ENCODE measurements at regions not wholly inside any gene's neighbourhood (a gene's known extent, or its start where the extent isn't known, plus 50 kb on each side); places are given as distances from the start of the nearest gene placed in this dataset.

DNA sequence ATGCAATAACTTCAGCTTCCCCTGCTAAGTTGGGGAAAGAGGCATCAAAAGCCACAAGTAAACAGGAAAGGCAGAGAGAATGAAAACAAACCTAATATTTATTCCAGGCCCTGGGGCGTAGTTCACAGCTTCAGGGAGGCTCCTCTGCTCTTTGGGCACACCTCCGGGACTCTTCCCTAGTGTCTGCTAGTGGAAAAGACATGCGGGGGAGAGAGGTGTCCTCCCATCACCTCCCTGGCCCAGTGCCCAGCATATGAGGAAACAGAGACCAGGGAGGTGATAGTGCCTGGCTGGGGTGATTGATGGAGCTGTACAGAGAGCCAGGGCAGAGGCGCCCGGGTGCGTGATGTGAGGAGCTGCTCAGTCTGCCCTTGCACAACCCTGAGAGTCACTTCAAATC lies 71.0 kb downstream of the RASL11A start:
- H3K9ac ChIP-seq (ENCODE audit: insufficient read depth in 1 of 2, low read depth in 2 of 2, low read length in 2 of 2), result no peak overlapping the region
- H3K79me2 ChIP-seq (ENCODE audit: control insufficient read depth, insufficient read depth, low read length), result no peaks in the 10 kb centered on the region
- H3K4me3 ChIP-seq, result no peak overlapping the region
- TF ChIP-seq, protein P1, sequence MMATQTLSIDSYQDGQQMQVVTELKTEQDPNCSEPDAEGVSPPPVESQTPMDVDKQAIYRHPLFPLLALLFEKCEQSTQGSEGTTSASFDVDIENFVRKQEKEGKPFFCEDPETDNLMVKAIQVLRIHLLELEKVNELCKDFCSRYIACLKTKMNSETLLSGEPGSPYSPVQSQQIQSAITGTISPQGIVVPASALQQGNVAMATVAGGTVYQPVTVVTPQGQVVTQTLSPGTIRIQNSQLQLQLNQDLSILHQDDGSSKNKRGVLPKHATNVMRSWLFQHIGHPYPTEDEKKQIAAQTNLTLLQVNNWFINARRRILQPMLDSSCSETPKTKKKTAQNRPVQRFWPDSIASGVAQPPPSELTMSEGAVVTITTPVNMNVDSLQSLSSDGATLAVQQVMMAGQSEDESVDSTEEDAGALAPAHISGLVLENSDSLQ (IDR thresholded peaks at IDR 0.05), result peak; percentile 33
- TF ChIP-seq NCOA6 (IDR thresholded peaks at IDR 0.05), result no peak
- TF ChIP-seq NFIC (IDR thresholded peaks at IDR 0.05), result peak; percentile 62
- no peak for TF ChIP-seq CHD4 (IDR thresholded peaks at IDR 0.05; ENCODE audit: insufficient read depth, insufficient replicate concordance, low read depth, low read length, poor library complexity, severe bottlenecking)
- peak; percentile 40 for TF ChIP-seq MEIS2 (IDR thresholded peaks at IDR 0.05; ENCODE audit: partially characterized antibody)
- no peak for TF ChIP-seq SMARCA4 (IDR thresholded peaks at IDR 0.05)
- no peak for TF ChIP-seq EWSR1 (IDR thresholded peaks at IDR 0.05; ENCODE audit: borderline replicate concordance, low read depth, partially characterized antibody)
- TF ChIP-seq, protein P2, sequence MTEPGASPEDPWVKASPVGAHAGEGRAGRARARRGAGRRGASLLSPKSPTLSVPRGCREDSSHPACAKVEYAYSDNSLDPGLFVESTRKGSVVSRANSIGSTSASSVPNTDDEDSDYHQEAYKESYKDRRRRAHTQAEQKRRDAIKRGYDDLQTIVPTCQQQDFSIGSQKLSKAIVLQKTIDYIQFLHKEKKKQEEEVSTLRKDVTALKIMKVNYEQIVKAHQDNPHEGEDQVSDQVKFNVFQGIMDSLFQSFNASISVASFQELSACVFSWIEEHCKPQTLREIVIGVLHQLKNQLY (CRISPR knock-in tag; conservative IDR thresholded peaks at IDR 0.05), result no peak
- no peak for TF ChIP-seq XRCC5 (IDR thresholded peaks at IDR 0.05; ENCODE audit: low read depth, low read length)
- TF ChIP-seq, protein P3, sequence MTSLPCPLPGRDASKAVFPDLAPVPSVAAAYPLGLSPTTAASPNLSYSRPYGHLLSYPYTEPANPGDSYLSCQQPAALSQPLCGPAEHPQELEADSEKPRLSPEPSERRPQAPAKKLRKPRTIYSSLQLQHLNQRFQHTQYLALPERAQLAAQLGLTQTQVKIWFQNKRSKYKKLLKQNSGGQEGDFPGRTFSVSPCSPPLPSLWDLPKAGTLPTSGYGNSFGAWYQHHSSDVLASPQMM (CRISPR knock-in tag; IDR thresholded peaks at IDR 0.05), result no peak
- TF ChIP-seq, protein P4, sequence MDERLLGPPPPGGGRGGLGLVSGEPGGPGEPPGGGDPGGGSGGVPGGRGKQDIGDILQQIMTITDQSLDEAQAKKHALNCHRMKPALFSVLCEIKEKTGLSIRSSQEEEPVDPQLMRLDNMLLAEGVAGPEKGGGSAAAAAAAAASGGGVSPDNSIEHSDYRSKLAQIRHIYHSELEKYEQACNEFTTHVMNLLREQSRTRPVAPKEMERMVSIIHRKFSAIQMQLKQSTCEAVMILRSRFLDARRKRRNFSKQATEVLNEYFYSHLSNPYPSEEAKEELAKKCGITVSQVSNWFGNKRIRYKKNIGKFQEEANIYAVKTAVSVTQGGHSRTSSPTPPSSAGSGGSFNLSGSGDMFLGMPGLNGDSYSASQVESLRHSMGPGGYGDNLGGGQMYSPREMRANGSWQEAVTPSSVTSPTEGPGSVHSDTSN (CRISPR knock-in tag; IDR thresholded peaks at IDR 0.05; ENCODE audit: low read depth), result no peak
- TF ChIP-seq, protein P4 (tag; conservative IDR thresholded peaks at IDR 0.05; ENCODE audit: low read depth), result peak; percentile 60; the same call in 1 of the 2 replicates
- TF ChIP-seq HNRNPUL1 (IDR thresholded peaks at IDR 0.05; ENCODE audit: low read length), result no peak
- BruUV-seq (replicated peaks), result no TSS peak
- intact Hi-C loops (cut with micrococcal nuclease) (no loop called here), in situ Hi-C loops (cut with MboI) (no loop called here)
- ATAC-seq, result no peak; the same call in 2 of the 3 replicates
- ChIA-PET POLR2A (interaction anchor here (1.2 to 2.0 kb wide), 3 partner anchors 20 to 358 kb away, joined by 4 to 5 read pairs (median 4); no protein-coding TSS in a partner anchor), CTCF (ENCODE audit: low intra/inter-chr PET ratio) (no interaction called here)
- no peak overlapping the region for H2AFZ ChIP-seq (ENCODE audit: low read depth, low read length)
- H3K9me3 ChIP-seq (replicated peaks; ENCODE audit: control insufficient read depth, insufficient read depth, low read depth, low read length), result no peaks in the 10 kb centered on the region
- no peaks in the 10 kb centered on the region for H3K9me1 ChIP-seq (ENCODE audit: control insufficient read depth, insufficient read depth, low read length)
- no peak overlapping the region for H3K4me2 ChIP-seq (ENCODE audit: insufficient read depth, low read length)
- H3K36me3 ChIP-seq (ENCODE audit: control insufficient read depth, insufficient read depth, low read length), result no peaks in the 10 kb centered on the region
- H3K27ac ChIP-seq (ENCODE audit: extremely low read depth, low read depth, low read length), result no peak overlapping the region
- no peaks in the 10 kb centered on the region; a peak in 1 of 5 replicates for H3K4me1 ChIP-seq (replicated peaks in 1 of 2; ENCODE audit: control insufficient read depth in 2 of 2, insufficient read depth in 2 of 2, low read length in 2 of 2)
- DNase-seq (ENCODE audit: extremely low read depth in 1 of 4, low spot score in 3 of 4), result peak in 3 of 4 experiments; percentile 14 to 17 (median 16)
- peaks cover 6 to 41% of the 10 kb centered on the region in 2 experiments for H3K27me3 ChIP-seq (ENCODE audit: control insufficient read depth in 2 of 2, insufficient read depth in 2 of 2, low read length in 2 of 2)
- no peaks in the 10 kb centered on the region for H4K20me1 ChIP-seq (replicated peaks; ENCODE audit: control insufficient read depth, insufficient read depth, low read length)
- no peak for FAIRE-seq
- WGBS (ENCODE audit: insufficient coverage, low coverage, missing lambda C conversion rate), result 0% methylated on average over 6 of the region's 6 CpGs
